ENCODE measurements at regions not wholly inside any gene's neighbourhood (a gene's known extent, or its start where the extent isn't known, plus 50 kb on each side); places are given as distances from the start of the nearest gene placed in this dataset.

DNA sequence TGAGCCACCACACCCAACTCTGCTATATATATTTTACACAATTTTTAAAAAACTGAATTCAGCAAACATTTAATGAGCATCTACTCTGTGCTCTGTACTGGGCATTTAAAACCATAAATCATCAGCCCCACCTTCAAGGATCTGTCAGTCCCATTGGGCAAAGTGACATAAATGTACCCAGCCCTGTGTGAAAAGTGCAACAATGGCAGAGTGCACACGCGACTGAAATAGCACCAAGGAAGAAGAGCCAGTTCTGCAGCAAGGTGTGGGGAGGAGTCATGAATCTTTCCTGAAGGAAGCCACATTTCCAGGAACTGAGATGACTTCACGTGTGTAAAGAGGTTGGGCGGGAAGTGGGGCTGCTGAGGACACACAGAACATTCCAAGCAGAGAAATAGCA lies 111.5 kb upstream of the ATP6AP2 start:
- H3K27me3 ChIP-seq (ENCODE audit: insufficient read depth, low read depth, low read length) = no peaks in the 10 kb centered on the region
- H3K9ac ChIP-seq (ENCODE audit: low read length) = no peak overlapping the region
- no peaks in the 10 kb centered on the region for H3K36me3 ChIP-seq (ENCODE audit: insufficient read depth, low read length)
- H3K79me2 ChIP-seq (replicated peaks; ENCODE audit: insufficient read depth, low read length) = no peaks in the 10 kb centered on the region
- TF ChIP-seq MXI1 (conservative IDR thresholded peaks at IDR 0.05; ENCODE audit: poor library complexity, severe bottlenecking) = no peak
- TF ChIP-seq, protein P1, sequence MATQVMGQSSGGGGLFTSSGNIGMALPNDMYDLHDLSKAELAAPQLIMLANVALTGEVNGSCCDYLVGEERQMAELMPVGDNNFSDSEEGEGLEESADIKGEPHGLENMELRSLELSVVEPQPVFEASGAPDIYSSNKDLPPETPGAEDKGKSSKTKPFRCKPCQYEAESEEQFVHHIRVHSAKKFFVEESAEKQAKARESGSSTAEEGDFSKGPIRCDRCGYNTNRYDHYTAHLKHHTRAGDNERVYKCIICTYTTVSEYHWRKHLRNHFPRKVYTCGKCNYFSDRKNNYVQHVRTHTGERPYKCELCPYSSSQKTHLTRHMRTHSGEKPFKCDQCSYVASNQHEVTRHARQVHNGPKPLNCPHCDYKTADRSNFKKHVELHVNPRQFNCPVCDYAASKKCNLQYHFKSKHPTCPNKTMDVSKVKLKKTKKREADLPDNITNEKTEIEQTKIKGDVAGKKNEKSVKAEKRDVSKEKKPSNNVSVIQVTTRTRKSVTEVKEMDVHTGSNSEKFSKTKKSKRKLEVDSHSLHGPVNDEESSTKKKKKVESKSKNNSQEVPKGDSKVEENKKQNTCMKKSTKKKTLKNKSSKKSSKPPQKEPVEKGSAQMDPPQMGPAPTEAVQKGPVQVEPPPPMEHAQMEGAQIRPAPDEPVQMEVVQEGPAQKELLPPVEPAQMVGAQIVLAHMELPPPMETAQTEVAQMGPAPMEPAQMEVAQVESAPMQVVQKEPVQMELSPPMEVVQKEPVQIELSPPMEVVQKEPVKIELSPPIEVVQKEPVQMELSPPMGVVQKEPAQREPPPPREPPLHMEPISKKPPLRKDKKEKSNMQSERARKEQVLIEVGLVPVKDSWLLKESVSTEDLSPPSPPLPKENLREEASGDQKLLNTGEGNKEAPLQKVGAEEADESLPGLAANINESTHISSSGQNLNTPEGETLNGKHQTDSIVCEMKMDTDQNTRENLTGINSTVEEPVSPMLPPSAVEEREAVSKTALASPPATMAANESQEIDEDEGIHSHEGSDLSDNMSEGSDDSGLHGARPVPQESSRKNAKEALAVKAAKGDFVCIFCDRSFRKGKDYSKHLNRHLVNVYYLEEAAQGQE (IDR thresholded peaks at IDR 0.05; ENCODE audit: borderline replicate concordance) = no peak
- no peak for TF ChIP-seq SMC3 (conservative IDR thresholded peaks at IDR 0.05; ENCODE audit: poor library complexity)
- no peak for TF ChIP-seq RAD21 (conservative IDR thresholded peaks at IDR 0.05)
- TF ChIP-seq EP300 (conservative IDR thresholded peaks at IDR 0.05; ENCODE audit: poor library complexity, severe bottlenecking) = no peak
- TF ChIP-seq, protein P2, sequence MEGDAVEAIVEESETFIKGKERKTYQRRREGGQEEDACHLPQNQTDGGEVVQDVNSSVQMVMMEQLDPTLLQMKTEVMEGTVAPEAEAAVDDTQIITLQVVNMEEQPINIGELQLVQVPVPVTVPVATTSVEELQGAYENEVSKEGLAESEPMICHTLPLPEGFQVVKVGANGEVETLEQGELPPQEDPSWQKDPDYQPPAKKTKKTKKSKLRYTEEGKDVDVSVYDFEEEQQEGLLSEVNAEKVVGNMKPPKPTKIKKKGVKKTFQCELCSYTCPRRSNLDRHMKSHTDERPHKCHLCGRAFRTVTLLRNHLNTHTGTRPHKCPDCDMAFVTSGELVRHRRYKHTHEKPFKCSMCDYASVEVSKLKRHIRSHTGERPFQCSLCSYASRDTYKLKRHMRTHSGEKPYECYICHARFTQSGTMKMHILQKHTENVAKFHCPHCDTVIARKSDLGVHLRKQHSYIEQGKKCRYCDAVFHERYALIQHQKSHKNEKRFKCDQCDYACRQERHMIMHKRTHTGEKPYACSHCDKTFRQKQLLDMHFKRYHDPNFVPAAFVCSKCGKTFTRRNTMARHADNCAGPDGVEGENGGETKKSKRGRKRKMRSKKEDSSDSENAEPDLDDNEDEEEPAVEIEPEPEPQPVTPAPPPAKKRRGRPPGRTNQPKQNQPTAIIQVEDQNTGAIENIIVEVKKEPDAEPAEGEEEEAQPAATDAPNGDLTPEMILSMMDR (IDR thresholded peaks at IDR 0.05; ENCODE audit: poor library complexity, severe bottlenecking) = no peak
- TF ChIP-seq EZH2 (IDR thresholded peaks at IDR 0.05; ENCODE audit: borderline replicate concordance, insufficient read depth, low read length, poor library complexity, severe bottlenecking) = no peak
- no peak for TF ChIP-seq TAF1 (IDR thresholded peaks at IDR 0.05; ENCODE audit: low read depth)
- no peak overlapping the region for H3K4me2 ChIP-seq (ENCODE audit: low read length)
- H3F3A ChIP-seq (ENCODE audit: insufficient read depth, low read length, poor library complexity, severe bottlenecking) = no peaks in the 10 kb centered on the region
- H4K20me1 ChIP-seq (ENCODE audit: insufficient read depth) = no peaks in the 10 kb centered on the region
- H3K9me2 ChIP-seq (ENCODE audit: insufficient read depth, low read length) = no peaks in the 10 kb centered on the region
- H3K27ac ChIP-seq (ENCODE audit: low read length) = no peak overlapping the region
- H3K4me3 ChIP-seq (ENCODE audit: low read length) = no peak overlapping the region
- H2AFZ ChIP-seq (ENCODE audit: low read depth, low read length) = no peak overlapping the region
- H3K9me3 ChIP-seq (ENCODE audit: low read length) = no peaks in the 10 kb centered on the region

DNA sequence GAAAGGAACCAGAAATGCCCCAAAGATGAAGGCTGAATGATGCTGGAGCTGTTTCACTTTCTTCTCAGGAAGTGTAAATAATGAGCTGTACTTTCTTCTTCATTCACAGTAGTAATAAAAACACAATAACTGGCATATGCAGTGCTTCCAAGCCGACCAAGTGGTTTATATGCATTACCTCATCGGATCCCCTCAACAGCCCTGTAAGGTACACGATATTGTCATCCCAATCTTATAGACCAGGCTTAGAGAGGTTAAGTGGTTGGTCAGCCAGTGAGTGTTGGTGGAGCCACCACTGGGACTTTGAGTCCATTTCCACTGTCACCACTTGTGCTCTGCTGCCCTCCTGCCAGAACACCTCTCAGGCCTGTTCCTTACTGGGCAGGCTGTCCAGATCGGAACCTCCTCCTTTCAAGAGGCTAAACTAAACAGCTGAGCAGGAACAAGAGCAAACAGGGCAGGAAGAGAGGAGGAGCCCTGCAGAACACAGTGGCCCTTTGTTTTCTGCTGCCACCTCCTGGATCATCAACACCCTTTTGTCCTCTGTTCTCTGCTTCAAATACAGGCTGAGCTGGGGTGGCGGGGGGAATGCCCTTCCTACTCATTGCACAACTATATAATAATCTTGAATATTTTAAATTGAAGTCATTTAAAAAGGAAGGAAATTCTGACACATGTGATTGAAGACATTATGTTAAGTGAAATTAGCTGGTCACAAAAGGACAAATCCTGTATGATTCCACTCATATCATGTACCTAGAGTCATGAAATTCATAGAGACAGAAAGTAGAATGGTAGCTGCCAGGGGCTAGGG lies 112.5 kb upstream of the ATP6AP2 start:
- Histone ChIP-seq H3K4me2 (ENCODE audit: low read length) (no peak overlapping the region), H3F3A (ENCODE audit: insufficient read depth, low read length, poor library complexity, severe bottlenecking) (no peaks in the 10 kb centered on the region), H3K9me2 (ENCODE audit: insufficient read depth, low read length) (no peaks in the 10 kb centered on the region), H3K27ac (ENCODE audit: low read length) (no peak overlapping the region), H3K79me2 (replicated peaks; ENCODE audit: insufficient read depth, low read length) (no peaks in the 10 kb centered on the region), H3K9me3 (ENCODE audit: low read length) (no peaks in the 10 kb centered on the region), H3K9ac (ENCODE audit: low read length) (no peak overlapping the region), H3K4me3 (ENCODE audit: low read length) (no peak overlapping the region), H3K36me3 (ENCODE audit: insufficient read depth, low read length) (no peaks in the 10 kb centered on the region), H4K20me1 (ENCODE audit: insufficient read depth) (no peaks in the 10 kb centered on the region), H3K27me3 (ENCODE audit: insufficient read depth, low read depth, low read length) (no peaks in the 10 kb centered on the region), H2AFZ (ENCODE audit: low read depth, low read length) (no peak overlapping the region)
- TF ChIP-seq MXI1 (conservative IDR thresholded peaks at IDR 0.05; ENCODE audit: poor library complexity, severe bottlenecking) = no peak
- no peak for TF ChIP-seq SMC3 (conservative IDR thresholded peaks at IDR 0.05; ENCODE audit: poor library complexity)
- no peak for TF ChIP-seq EZH2 (IDR thresholded peaks at IDR 0.05; ENCODE audit: borderline replicate concordance, insufficient read depth, low read length, poor library complexity, severe bottlenecking)
- TF ChIP-seq, protein P1 (IDR thresholded peaks at IDR 0.05; ENCODE audit: borderline replicate concordance) = no peak
- TF ChIP-seq TAF1 (IDR thresholded peaks at IDR 0.05; ENCODE audit: low read depth) = no peak

All from neural cell (in vitro differentiated cells).